A549 (cell line): ENCODE measurements at regions not wholly inside any gene's neighbourhood (a gene's known extent, or its start where the extent isn't known, plus 50 kb on each side); places are given as distances from the start of the nearest gene placed in this dataset.

Experiments used
- ATAC-seq, 2 experiments: fragments of 200-7000 bp in 1 of 2; fragments of >200 bp in 1 of 2; cut with Nextera tagmentation in 1 of 2; cut with Tn5 transposase in 1 of 2; 3 replicates each; pipeline versions ENCODE4 v1.8.0 to v1.9.1; 2018 to 2020; ENCODE audit warnings: mild to moderate bottlenecking in 1 of 2, moderate library complexity in 1 of 2
- CTCF ChIA-PET: fragments of 300-600 bp; sonication (Branson Sonifier 250); formaldehyde crosslinking; extraction: SDS; loops from one replicate; lab custom pipeline; 2021; ENCODE audit warnings: antibody characterized with exemption, inconsistent platforms; lab: Yijun Ruan, JAX
- POLR2A ChIA-PET: fragments of 350-600 bp; formaldehyde crosslinking; extraction: SDS; loops from one replicate; lab custom pipeline; 2021; ENCODE audit warnings: antibody characterized with exemption, inconsistent platforms; lab: Yijun Ruan, JAX
- DNase-seq, 2 experiments: peaks; one replicate each; pipeline versions ENCODE4 v3.0.0 to v3.0.0-alpha.2; 2011 to 2016; ENCODE audit warnings: low read depth in 1 of 2, low spot score in 1 of 2
- FAIRE-seq: peaks from 2 replicates; lab custom pipeline; 2011; peaks lifted over from hg19 to GRCh38; lab: Jason Lieb, UNC
- H3K27ac ChIP-seq, 2 experiments: fragments of >200 bp; sonication (Bioruptor Twin); formaldehyde crosslinking; 3 replicates each; pipeline ENCODE4 v1.5.1; 2016 to 2017
- H3K4me1 ChIP-seq: fragments of >200 bp; sonication (Bioruptor Twin); formaldehyde crosslinking; 3 replicates; pipeline ENCODE4 v1.6.1; 2016
- H3K4me2 ChIP-seq: fragments of >200 bp; sonication (Bioruptor Twin); formaldehyde crosslinking; 3 replicates; pipeline ENCODE4 v1.6.1; 2016
- H3K4me3 ChIP-seq: fragments of >200 bp; sonication (Bioruptor Twin); formaldehyde crosslinking; 3 replicates; pipeline ENCODE4 v1.5.1; 2016
- H3K9me3 ChIP-seq: fragments of >200 bp; sonication (Bioruptor Twin); formaldehyde crosslinking; 3 replicates; pipeline ENCODE4 v1.6.1; 2016
- ATOH8 ChIP-seq: fragments of 250-450 bp; sonication (Bioruptor Pico); IDR thresholded peaks from 2 replicates; pipeline ENCODE4 v1.5.0; 2020; ENCODE audit warnings: low read depth, mild to moderate bottlenecking, moderate library complexity
- BCL3 ChIP-seq: fragments of >200 bp; sonication (Bioruptor Twin); formaldehyde crosslinking; IDR thresholded peaks from 3 replicates; pipeline ENCODE4 v1.6.1; 2016
- CBX2 ChIP-seq: fragments of 200-600 bp; sonication (generic); IDR thresholded peaks from 2 replicates; pipeline ENCODE4 v1.6.1; 2016; ENCODE audit warnings: low read depth, mild to moderate bottlenecking, borderline replicate concordance
- CTCF ChIP-seq: fragments of >200 bp; sonication (Bioruptor Twin); formaldehyde crosslinking; IDR thresholded peaks from 3 replicates; pipeline ENCODE4 v1.5.1; 2016
- E2F6 ChIP-seq: IDR thresholded peaks from 2 replicates; pipeline ENCODE4 v1.6.1; 2012; ENCODE audit warnings: low read depth, borderline replicate concordance
- ESRRA ChIP-seq: fragments of 150-350 bp; IDR thresholded peaks from 2 replicates; pipeline ENCODE4 v1.6.1; 2014; ENCODE audit warnings: mild to moderate bottlenecking, low read length, borderline replicate concordance
- FOSB ChIP-seq: fragments of 250-450 bp; sonication (Bioruptor Pico); IDR thresholded peaks from 2 replicates; pipeline ENCODE4 v1.5.0; 2020; ENCODE audit warnings: mild to moderate bottlenecking, moderate library complexity
- FOXS1 ChIP-seq: fragments of 250-450 bp; sonication (Bioruptor Pico); IDR thresholded peaks from 2 replicates; pipeline ENCODE4 v1.5.0; 2020; ENCODE audit warnings: mild to moderate bottlenecking, moderate library complexity
- HOXA7 ChIP-seq: fragments of 250-450 bp; sonication (Bioruptor Pico); IDR thresholded peaks from 2 replicates; pipeline ENCODE4 v1.5.0; 2020; ENCODE audit warnings: mild to moderate bottlenecking, moderate library complexity
- PBX3 ChIP-seq: IDR thresholded peaks from 2 replicates; pipeline ENCODE4 v1.6.1; 2012
- PHF8 ChIP-seq: fragments of 200-600 bp; sonication (generic); IDR thresholded peaks from 2 replicates; pipeline ENCODE4 v1.6.1; 2016; ENCODE audit warnings: low read depth, mild to moderate bottlenecking, antibody characterized with exemption, moderate library complexity, borderline replicate concordance
- REST ChIP-seq: fragments of 200-600 bp; sonication (generic); IDR thresholded peaks from 2 replicates; pipeline ENCODE4 v1.6.1; 2016; ENCODE audit warnings: antibody characterized with exemption, mild to moderate bottlenecking, moderate library complexity
- USF2 ChIP-seq: fragments of 450-650 bp; IDR thresholded peaks from 2 replicates; pipeline ENCODE4 v1.6.1; 2014; ENCODE audit warnings: antibody characterized with exemption
- WGBS: methylation state at CpG from one replicate; pipeline ENCODE4 v1.1.6; 2017; ENCODE audit errors: missing lambda C conversion rate; 5-methylcytosine and 5-hydroxymethylcytosine counted together

- CTCF ChIA-PET: no interaction called here
These were observed 866.7 kb upstream of the PRMT6 start for GRCh38 chr1:106189780-106190179.

More at GRCh38 chr1:106189780-106190179, 866.7 kb upstream of the PRMT6 start:
- H3K4me1 ChIP-seq: no peaks in the 10 kb centered on the region
- FAIRE-seq (no peak), ATAC-seq (no peak), DNase-seq (no peak)
- H3K9me3 ChIP-seq: no peaks in the 10 kb centered on the region
- POLR2A ChIA-PET: no interaction called here
- TF ChIP-seq FOXS1 (CRISPR knock-in tag) (no peak), E2F6 (no peak), USF2 (no peak), CTCF (no peak), FOSB (no peak), CBX2 (no peak), ATOH8 (no peak), BCL3 (no peak), ESRRA (no peak), HOXA7 (no peak), PBX3 (no peak), REST (no peak), PHF8 (no peak)
- H3K27ac ChIP-seq: no peak overlapping the region
- H3K4me3 ChIP-seq: no peak overlapping the region
- H3K4me2 ChIP-seq: no peak overlapping the region
- WGBS: 6% methylated on average over 2 of the region's 2 CpGs
